GM12865 (cell line): ENCODE measurements at regions not wholly inside any gene's neighbourhood (a gene's known extent, or its start where the extent isn't known, plus 50 kb on each side); places are given as distances from the start of the nearest gene placed in this dataset.

Source experiments
- DNase-seq: peaks from one replicate; pipeline ENCODE4 v3.0.0; 2010; ENCODE audit warnings: low read depth
- H3K4me3 ChIP-seq: 2 replicates; pipeline ENCODE4 v1.5.1; 2011; ENCODE audit warnings: mild to moderate bottlenecking, low read depth, low read length, control low read depth
- CTCF ChIP-seq: IDR thresholded peaks from 2 replicates; pipeline ENCODE4 v1.5.1; 2011; ENCODE audit warnings: low read length, control low read depth, low read depth, inconsistent platforms; ENCODE audit not compliant: insufficient read depth; ENCODE audit errors: missing control alignments

- TF ChIP-seq CTCF: no peak
- H3K4me3 ChIP-seq: no peak overlapping the region
- peak; percentile 1 for DNase-seq
These were observed 335.2 kb downstream of the PPP1R2C start for GRCh38 chrX:42442745-42443144.

GRCh38 chrX:42437211-42437610, 340.8 kb downstream of the PPP1R2C start:
- DNase-seq: peak; percentile 2
- TF ChIP-seq CTCF: no peak
- no peak overlapping the region for H3K4me3 ChIP-seq

- no peak for TF ChIP-seq CTCF
- no peak for DNase-seq
- no peak overlapping the region for H3K4me3 ChIP-seq
These were observed 343.4 kb downstream of the PPP1R2C start for GRCh38 chrX:42434458-42435166.

- no peak for DNase-seq
- H3K4me3 ChIP-seq: no peak overlapping the region
- no peak for TF ChIP-seq CTCF
These were observed 345.4 kb downstream of the PPP1R2C start for GRCh38 chrX:42432552-42432951.

GRCh38 chrX:42422961-42423360, 355.0 kb downstream of the PPP1R2C start:
- H3K4me3 ChIP-seq: no peak overlapping the region
- no peak for DNase-seq
- no peak for TF ChIP-seq CTCF

- no peak for DNase-seq
- no peak overlapping the region for H3K4me3 ChIP-seq
- no peak for TF ChIP-seq CTCF
These were observed 357.5 kb downstream of the PPP1R2C start for GRCh38 chrX:42420426-42420825.

- no peak for DNase-seq
- TF ChIP-seq CTCF: no peak
- no peak overlapping the region for H3K4me3 ChIP-seq
These were observed 362.3 kb downstream of the PPP1R2C start for GRCh38 chrX:42415636-42416035.
